H1 (cell line): ENCODE measurements at regions not wholly inside any gene's neighbourhood (a gene's known extent, or its start where the extent isn't known, plus 50 kb on each side); places are given as distances from the start of the nearest gene placed in this dataset.

ENCODE experiments used
- CTCF ChIP-seq, 3 experiments: IDR thresholded peaks; 1 replicate in 2 of 3; 2 replicates in 1 of 3; pipeline versions ENCODE4 v1.5.1 to v1.6.1; 2011; ENCODE audit warnings: low read length in 3 of 3, mild to moderate bottlenecking in 3 of 3, inconsistent platforms in 2 of 3, low read depth in 1 of 3, moderate library complexity in 1 of 3; ENCODE audit not compliant: insufficient read depth in 1 of 3; ENCODE audit errors: control extremely low read depth in 1 of 3
- EZH2 ChIP-seq: fragments of 200-600 bp; sonication (generic); IDR thresholded peaks from 2 replicates; pipeline ENCODE4 v1.7.1; 2012; ENCODE audit warnings: low read depth, mild to moderate bottlenecking, moderate library complexity, low read length, inconsistent platforms; ENCODE audit not compliant: severe bottlenecking
- KDM1A ChIP-seq: fragments of 200-600, 300-600 bp; sonication (generic); IDR thresholded peaks from 2 replicates; pipeline ENCODE4 v1.7.1; 2016; ENCODE audit warnings: mild to moderate bottlenecking, low read length, borderline replicate concordance
- POLR2A ChIP-seq, 2 experiments: IDR thresholded peaks; 1 replicate in 1 of 2; 2 replicates in 1 of 2; pipeline ENCODE4 v1.6.1; 2011; ENCODE audit warnings: low read depth in 2 of 2, low read length in 2 of 2, mild to moderate bottlenecking in 2 of 2; ENCODE audit errors: control extremely low read depth in 1 of 2
- SP4 ChIP-seq: IDR thresholded peaks from 2 replicates; pipeline ENCODE4 v1.6.1; 2012; ENCODE audit warnings: low read length, inconsistent platforms

GRCh38 chr4:180967936-180968335 lies 1275.3 kb upstream of the TENM3 start:
- no peak for TF ChIP-seq CTCF (IDR thresholded peaks at IDR 0.05; ENCODE audit: control extremely low read depth in 1 of 3, insufficient read depth in 1 of 3, low read depth in 1 of 3, low read length in 3 of 3)
- TF ChIP-seq EZH2 = no peak
- no peak for TF ChIP-seq POLR2A (IDR thresholded peaks at IDR 0.05; ENCODE audit: control extremely low read depth in 1 of 2, low read depth in 2 of 2, low read length in 2 of 2)
- no peak for TF ChIP-seq SP4
- no peak for TF ChIP-seq KDM1A
